Liver (tissue), 1 donor: ENCODE measurements at regions not wholly inside any gene's neighbourhood (a gene's known extent, or its start where the extent isn't known, plus 50 kb on each side); places are given as distances from the start of the nearest gene placed in this dataset. TPM values are rescaled to one million over a fixed set of nuclear protein-coding genes. Genes with fewer than 3 reads are reported as not detected.

Experiments used
- small RNA-seq: library from RNA; depleted of rRNA; stranded (forward); fragments of <200 nt; gene quantifications from one replicate; pipeline ENCODE3, GENCODE V24; 2014

Small RNA genes in the stretch of these regions (small RNA-seq; reads per million reads assigned to genes)
- gene AC002545.1 (not detected), gene RF00019 (not detected)
